ENCODE measurements at regions not wholly inside any gene's neighbourhood (a gene's known extent, or its start where the extent isn't known, plus 50 kb on each side); places are given as distances from the start of the nearest gene placed in this dataset.

- no peaks in the 10 kb centered on the region for H3K27me3 ChIP-seq
- no peak overlapping the region for H3K27ac ChIP-seq
- no peaks in the 10 kb centered on the region for H3K36me3 ChIP-seq
- no peak for TF ChIP-seq CTCF (IDR thresholded peaks at IDR 0.05)
- intact Hi-C loops (cut with DNase I): no loop called here
- H3K4me3 ChIP-seq: no peak overlapping the region
- ATAC-seq (no peak), DNase-seq (no peak)
- no peaks in the 10 kb centered on the region for H3K9me3 ChIP-seq
- no peaks in the 10 kb centered on the region for H3K4me1 ChIP-seq
Observed at GRCh38 chr14:84792722-84793410, 737.1 kb upstream of the FLRT2 start.

- no peak for TF ChIP-seq CTCF (IDR thresholded peaks at IDR 0.05)
- Histone ChIP-seq H3K36me3 (no peaks in the 10 kb centered on the region), H3K4me1 (no peaks in the 10 kb centered on the region), H3K27ac (no peak overlapping the region), H3K27me3 (no peaks in the 10 kb centered on the region), H3K4me3 (no peak overlapping the region), H3K9me3 (no peaks in the 10 kb centered on the region)
- DNase-seq: no peak
- intact Hi-C loops (cut with DNase I): no loop called here
- no peak for ATAC-seq
Observed at GRCh38 chr14:84797326-84797725, 732.6 kb upstream of the FLRT2 start.

GRCh38 chr14:84804468-84804867 is 725.5 kb upstream of the FLRT2 start:
- Histone ChIP-seq H3K4me1 (no peaks in the 10 kb centered on the region), H3K4me3 (no peak overlapping the region), H3K9me3 (no peaks in the 10 kb centered on the region), H3K27ac (no peak overlapping the region), H3K27me3 (no peaks in the 10 kb centered on the region), H3K36me3 (no peaks in the 10 kb centered on the region)
- DNase-seq (no peak), ATAC-seq (no peak)
- no peak for TF ChIP-seq CTCF (IDR thresholded peaks at IDR 0.05)
- intact Hi-C loops (cut with DNase I): no loop called here

- DNase-seq (no peak), ATAC-seq (no peak)
- no peak overlapping the region for H3K4me3 ChIP-seq
- no peaks in the 10 kb centered on the region for H3K36me3 ChIP-seq
- H3K4me1 ChIP-seq: no peaks in the 10 kb centered on the region
- TF ChIP-seq CTCF (IDR thresholded peaks at IDR 0.05): no peak
- no peak overlapping the region for H3K27ac ChIP-seq
- intact Hi-C loops (cut with DNase I): no loop called here
- H3K9me3 ChIP-seq: no peaks in the 10 kb centered on the region
- H3K27me3 ChIP-seq: no peaks in the 10 kb centered on the region
Observed at GRCh38 chr14:84804895-84805294, 725.0 kb upstream of the FLRT2 start.

- H3K36me3 ChIP-seq: no peaks in the 10 kb centered on the region
- no peak overlapping the region for H3K4me3 ChIP-seq
- ATAC-seq (no peak), DNase-seq (no peak)
- H3K27me3 ChIP-seq: no peaks in the 10 kb centered on the region
- intact Hi-C loops (cut with DNase I): no loop called here
- no peaks in the 10 kb centered on the region for H3K9me3 ChIP-seq
- no peak overlapping the region for H3K27ac ChIP-seq
- TF ChIP-seq CTCF (IDR thresholded peaks at IDR 0.05): no peak
- H3K4me1 ChIP-seq: no peaks in the 10 kb centered on the region
Observed at GRCh38 chr14:84806181-84806580, 723.8 kb upstream of the FLRT2 start.

DNA sequence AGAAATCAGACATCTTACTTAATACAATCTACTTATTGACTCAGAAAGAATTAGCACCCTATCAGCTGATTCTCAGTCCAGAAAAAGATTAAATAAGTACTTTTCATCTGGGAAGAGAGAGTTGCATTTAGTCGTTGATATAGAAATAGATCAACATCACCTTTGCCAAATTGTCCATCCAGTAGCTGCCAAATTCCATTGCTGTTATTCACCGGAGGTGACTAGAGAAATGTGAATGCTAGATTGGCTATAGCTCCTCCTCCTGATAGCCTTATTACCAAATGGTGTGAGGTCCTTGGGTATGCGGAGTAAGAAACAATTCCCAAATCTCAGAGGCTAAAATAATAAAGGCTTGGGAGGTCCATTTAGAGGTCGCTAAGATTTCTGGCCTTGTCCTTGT is 723.3 kb upstream of the FLRT2 start:
- Histone ChIP-seq H3K4me1 (no peaks in the 10 kb centered on the region), H3K36me3 (no peaks in the 10 kb centered on the region), H3K27ac (no peak overlapping the region), H3K27me3 (no peaks in the 10 kb centered on the region), H3K4me3 (no peak overlapping the region), H3K9me3 (no peaks in the 10 kb centered on the region)
- TF ChIP-seq CTCF (IDR thresholded peaks at IDR 0.05): no peak
- DNase-seq (no peak), ATAC-seq (no peak)
- intact Hi-C loops (cut with DNase I): no loop called here
